Activated T-helper 17 cell treated with anti-CD3 and anti-CD28 coated beads, Interleukin-2, amount 50 U/mL, for 72 hours (primary cell): ENCODE measurements at regions not wholly inside any gene's neighbourhood (a gene's known extent, or its start where the extent isn't known, plus 50 kb on each side); places are given as distances from the start of the nearest gene placed in this dataset.
"Not testable (repeated sequence)": the region's sequence is repeated elsewhere in the genome, so short reads cannot be mapped to it uniquely, and the experiment has no call there.

Source experiments
- ATAC-seq: fragments of 150-1000 bp; cut with Tn5 transposase; replicated peaks from 2 replicates; pipeline ENCODE4 v1.10.0; 2021; ENCODE audit warnings: mild to moderate bottlenecking, moderate library complexity
- H3K27ac Mint-ChIP-seq: one replicate; pipeline ENCODE4 v1.8.0; 2022; ENCODE audit warnings: mixed read lengths
- H3K27me3 Mint-ChIP-seq: one replicate; pipeline ENCODE4 v1.8.0; 2022; ENCODE audit warnings: mixed read lengths
- H3K36me3 Mint-ChIP-seq: one replicate; pipeline ENCODE4 v1.8.0; 2022; ENCODE audit warnings: low read depth, mild to moderate bottlenecking, mixed read lengths
- H3K4me1 Mint-ChIP-seq: one replicate; pipeline ENCODE4 v1.8.0; 2022; ENCODE audit warnings: mixed read lengths
- H3K4me3 Mint-ChIP-seq: one replicate; pipeline ENCODE4 v1.8.0; 2022; ENCODE audit warnings: mild to moderate bottlenecking, mixed read lengths
- H3K9me3 Mint-ChIP-seq: one replicate; pipeline ENCODE4 v1.8.0; 2022; ENCODE audit warnings: mixed read lengths

GRCh38 chr21:16211339-16212303 is 481.8 kb downstream of the USP25 start:
- Mint-ChIP-seq H3K4me3 (no peak overlapping the region), H3K27ac (no peak overlapping the region), H3K27me3 (peaks cover 4% of the 10 kb centered on the region)

GRCh38 chr21:16213518-16213917 is 483.7 kb downstream of the USP25 start:
- Mint-ChIP-seq H3K4me3 (no peak overlapping the region), H3K27me3 (peaks cover 4% of the 10 kb centered on the region), H3K36me3 (no peaks in the 10 kb centered on the region), H3K4me1 (no peaks in the 10 kb centered on the region), H3K27ac (no peak overlapping the region), H3K9me3 (peaks cover 4% of the 10 kb centered on the region)
- no peak for ATAC-seq

More at GRCh38 chr21:16211339-16212303, 481.8 kb downstream of the USP25 start:
- ATAC-seq = no peak
- Mint-ChIP-seq H3K36me3 (no peaks in the 10 kb centered on the region), H3K9me3 (peaks cover 5% of the 10 kb centered on the region), H3K4me1 (no peaks in the 10 kb centered on the region)

- ATAC-seq = no peak
- Mint-ChIP-seq H3K27ac (no peak overlapping the region), H3K4me1 (no peaks in the 10 kb centered on the region), H3K4me3 (no peak overlapping the region), H3K27me3 (no peaks in the 10 kb centered on the region), H3K36me3 (no peaks in the 10 kb centered on the region), H3K9me3 (no peaks in the 10 kb centered on the region)
Measured at GRCh38 chr21:16215193-16215592, 485.4 kb downstream of the USP25 start.

- no peak overlapping the region for H3K4me3 Mint-ChIP-seq
- no peaks in the 10 kb centered on the region for H3K4me1 Mint-ChIP-seq
- no peaks in the 10 kb centered on the region for H3K27me3 Mint-ChIP-seq
- no peak for ATAC-seq
- H3K36me3 Mint-ChIP-seq = no peaks in the 10 kb centered on the region
- no peak overlapping the region for H3K27ac Mint-ChIP-seq
- no peaks in the 10 kb centered on the region for H3K9me3 Mint-ChIP-seq
Measured at GRCh38 chr21:16215663-16216183, 485.9 kb downstream of the USP25 start.

- ATAC-seq = no peak
- H3K9me3 Mint-ChIP-seq = no peaks in the 10 kb centered on the region
Measured at GRCh38 chr21:16216288-16216962, 486.6 kb downstream of the USP25 start.

GRCh38 chr21:16218682-16219343 is 489.0 kb downstream of the USP25 start:
- no peaks in the 10 kb centered on the region for H3K4me1 Mint-ChIP-seq
- H3K9me3 Mint-ChIP-seq = no peaks in the 10 kb centered on the region
- no peak overlapping the region for H3K4me3 Mint-ChIP-seq
- H3K27ac Mint-ChIP-seq = no peak overlapping the region
- no peaks in the 10 kb centered on the region for H3K27me3 Mint-ChIP-seq
- H3K36me3 Mint-ChIP-seq = no peaks in the 10 kb centered on the region
- no peak for ATAC-seq

More at GRCh38 chr21:16216288-16216962, 486.6 kb downstream of the USP25 start:
- Mint-ChIP-seq H3K27ac (no peak overlapping the region), H3K4me1 (no peaks in the 10 kb centered on the region), H3K36me3 (no peaks in the 10 kb centered on the region), H3K4me3 (no peak overlapping the region), H3K27me3 (no peaks in the 10 kb centered on the region)

- H3K27me3 Mint-ChIP-seq, ATAC-seq, H3K4me1 Mint-ChIP-seq, H3K36me3 Mint-ChIP-seq, H3K27ac Mint-ChIP-seq, H3K4me3 Mint-ChIP-seq: not testable (repeated sequence)
- H3K9me3 Mint-ChIP-seq = peaks cover 11% of the 10 kb centered on the region
Measured at GRCh38 chr21:16224756-16225155, 495.0 kb downstream of the USP25 start.

GRCh38 chr21:16239659-16240265 is 510.0 kb downstream of the USP25 start:
- Mint-ChIP-seq H3K36me3 (no peaks in the 10 kb centered on the region), H3K27me3 (no peaks in the 10 kb centered on the region), H3K27ac (no peak overlapping the region), H3K4me1 (no peaks in the 10 kb centered on the region), H3K4me3 (no peak overlapping the region), H3K9me3 (no peaks in the 10 kb centered on the region)
- no peak for ATAC-seq

GRCh38 chr21:16241016-16241415 is 511.2 kb downstream of the USP25 start:
- Mint-ChIP-seq H3K4me3 (no peak overlapping the region), H3K36me3 (no peaks in the 10 kb centered on the region), H3K27ac (no peak overlapping the region), H3K27me3 (no peaks in the 10 kb centered on the region), H3K4me1 (no peaks in the 10 kb centered on the region), H3K9me3 (no peaks in the 10 kb centered on the region)
- no peak for ATAC-seq

- Mint-ChIP-seq H3K27ac (no peak overlapping the region), H3K36me3 (no peaks in the 10 kb centered on the region), H3K4me3 (no peak overlapping the region), H3K9me3 (no peaks in the 10 kb centered on the region), H3K27me3 (no peaks in the 10 kb centered on the region), H3K4me1 (no peaks in the 10 kb centered on the region)
- no peak for ATAC-seq
Measured at GRCh38 chr21:16241479-16241963, 511.7 kb downstream of the USP25 start.

- Mint-ChIP-seq H3K27ac (no peak overlapping the region), H3K9me3 (no peaks in the 10 kb centered on the region), H3K27me3 (no peaks in the 10 kb centered on the region), H3K4me3 (no peak overlapping the region), H3K36me3 (no peaks in the 10 kb centered on the region), H3K4me1 (no peaks in the 10 kb centered on the region)
- ATAC-seq = no peak
Measured at GRCh38 chr21:16243396-16243795, 513.6 kb downstream of the USP25 start.

GRCh38 chr21:16248705-16249104 is 518.9 kb downstream of the USP25 start:
- no peaks in the 10 kb centered on the region for H3K4me1 Mint-ChIP-seq
- H3K4me3 Mint-ChIP-seq = no peak overlapping the region
- no peaks in the 10 kb centered on the region for H3K27me3 Mint-ChIP-seq
- H3K9me3 Mint-ChIP-seq = no peaks in the 10 kb centered on the region
- H3K36me3 Mint-ChIP-seq = no peaks in the 10 kb centered on the region
- no peak overlapping the region for H3K27ac Mint-ChIP-seq
- no peak for ATAC-seq

- H3K27ac Mint-ChIP-seq = no peak overlapping the region
- no peaks in the 10 kb centered on the region for H3K27me3 Mint-ChIP-seq
- no peak overlapping the region for H3K4me3 Mint-ChIP-seq
- H3K9me3 Mint-ChIP-seq = no peaks in the 10 kb centered on the region
- H3K36me3 Mint-ChIP-seq = no peaks in the 10 kb centered on the region
- no peaks in the 10 kb centered on the region for H3K4me1 Mint-ChIP-seq
- ATAC-seq = no peak
Measured at GRCh38 chr21:16250273-16250672, 520.5 kb downstream of the USP25 start.
